Skeletal muscle tissue (tissue), 3 donors: ENCODE measurements at regions not wholly inside any gene's neighbourhood (a gene's known extent, or its start where the extent isn't known, plus 50 kb on each side); places are given as distances from the start of the nearest gene placed in this dataset.
"Not testable (repeated sequence)": the region's sequence is repeated elsewhere in the genome, so short reads cannot be mapped to it uniquely, and the experiment has no call there.

Experiments used
- H3K27ac ChIP-seq: one replicate; pipeline ENCODE4 v1.7.0; 2013; ENCODE audit warnings: mild to moderate bottlenecking, low read depth, low read length, inconsistent platforms
- H3K27me3 ChIP-seq, 3 donors: one replicate each; pipeline ENCODE4 v1.7.0; 2013; ENCODE audit warnings: low read length in 3 of 3; ENCODE audit not compliant: control insufficient read depth in 3 of 3, insufficient read depth in 3 of 3
- H3K36me3 ChIP-seq, 3 donors: one replicate each; pipeline ENCODE4 v1.7.0; 2013; ENCODE audit warnings: low read length in 3 of 3; ENCODE audit not compliant: control insufficient read depth in 3 of 3, insufficient read depth in 3 of 3
- H3K4me1 ChIP-seq, 3 donors: one replicate each; pipeline ENCODE4 v1.7.0; 2013; ENCODE audit warnings: low read length in 3 of 3, mild to moderate bottlenecking in 3 of 3; ENCODE audit not compliant: control insufficient read depth in 3 of 3, insufficient read depth in 3 of 3
- H3K4me3 ChIP-seq, 3 donors: one replicate each; pipeline ENCODE4 v1.7.0; 2013; ENCODE audit warnings: low read length in 3 of 3
- H3K9ac ChIP-seq, 3 donors: one replicate each; pipeline ENCODE4 v1.7.0; 2013; ENCODE audit warnings: low read length in 3 of 3, mild to moderate bottlenecking in 3 of 3, moderate library complexity in 2 of 3, low read depth in 1 of 3
- H3K9me3 ChIP-seq, 3 donors: one replicate each; pipeline ENCODE4 v1.7.0; 2013; ENCODE audit warnings: low read length in 3 of 3; ENCODE audit not compliant: control insufficient read depth in 3 of 3
- donor health status: Osteomylitis.

DNA sequence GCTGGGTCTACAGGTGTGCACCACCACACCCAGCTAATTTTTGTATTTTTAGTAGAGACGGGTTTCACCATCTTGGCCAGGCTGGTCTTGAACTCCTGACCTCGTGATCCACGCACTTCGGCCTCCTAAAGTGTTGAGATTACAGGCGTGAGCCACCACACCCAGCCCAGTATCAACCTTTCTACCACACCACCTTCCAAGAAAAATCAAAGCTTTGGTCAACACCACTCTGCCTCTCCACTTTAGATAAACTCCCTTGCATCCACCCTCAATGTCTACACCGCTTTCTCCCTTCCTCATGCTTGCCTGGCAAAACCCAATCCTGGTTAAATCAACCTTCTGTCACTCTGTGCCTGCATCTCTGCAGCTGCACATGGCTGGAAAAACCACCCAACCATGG, 112.2 kb downstream of the TNFAIP3 start:
- not testable (repeated sequence) for H3K4me1 ChIP-seq, H3K36me3 ChIP-seq, H3K27ac ChIP-seq, H3K9ac ChIP-seq, H3K9me3 ChIP-seq, H3K4me3 ChIP-seq, H3K27me3 ChIP-seq

DNA sequence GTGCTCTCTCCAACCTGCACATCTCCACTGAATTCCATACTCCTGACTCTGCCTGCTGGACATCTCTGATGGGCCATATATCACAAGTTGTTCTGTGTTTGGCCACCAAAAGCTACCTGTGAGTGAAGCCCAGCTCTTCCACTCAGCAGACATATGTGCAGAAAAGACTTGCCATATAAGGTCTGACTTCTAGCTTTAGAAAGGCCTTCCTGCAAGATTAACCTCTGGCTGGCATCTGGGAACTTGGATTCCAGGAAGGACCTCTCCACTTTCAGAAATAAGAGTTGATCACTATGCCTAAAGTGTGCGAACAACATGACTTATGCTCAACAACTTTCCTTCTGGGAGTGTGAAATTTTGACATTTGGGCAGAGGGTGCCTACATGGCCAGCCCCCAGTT, 113.7 kb downstream of the TNFAIP3 start:
- H3K36me3 ChIP-seq = no peaks in the 10 kb centered on the region
- H3K4me3 ChIP-seq = no peak overlapping the region
- no peaks in the 10 kb centered on the region for H3K9me3 ChIP-seq
- H3K4me1 ChIP-seq = peaks cover 0 to 2% (median 0%) of the 10 kb centered on the region in 3 donors
- H3K9ac ChIP-seq = no peak overlapping the region
- no peak overlapping the region for H3K27ac ChIP-seq
- H3K27me3 ChIP-seq = no peaks in the 10 kb centered on the region

DNA sequence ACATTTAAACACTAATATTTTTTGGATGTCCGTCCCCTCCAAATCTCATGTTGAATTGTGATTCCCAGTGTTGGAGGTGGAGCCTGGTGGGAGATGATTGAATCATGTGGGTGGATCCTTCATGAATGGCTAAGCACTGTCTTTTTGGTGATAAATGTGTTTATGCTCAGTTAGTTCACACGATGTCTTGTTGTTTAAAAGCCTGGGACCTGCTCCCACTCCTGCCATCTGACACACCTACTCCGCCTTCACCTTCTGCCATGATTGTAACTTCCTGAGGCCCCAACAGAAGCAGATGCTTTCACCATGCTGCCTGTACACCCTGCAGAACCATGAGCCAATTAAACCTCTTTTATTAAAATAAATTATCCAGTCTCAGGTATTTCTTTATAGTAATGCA, 114.7 kb downstream of the TNFAIP3 start:
- no peaks in the 10 kb centered on the region for H3K9me3 ChIP-seq
- no peaks in the 10 kb centered on the region for H3K36me3 ChIP-seq
- no peak overlapping the region for H3K27ac ChIP-seq
- H3K4me3 ChIP-seq = no peak overlapping the region
- no peak overlapping the region for H3K9ac ChIP-seq
- no peaks in the 10 kb centered on the region for H3K27me3 ChIP-seq
- peaks cover 0 to 2% (median 0%) of the 10 kb centered on the region in 3 donors for H3K4me1 ChIP-seq

DNA sequence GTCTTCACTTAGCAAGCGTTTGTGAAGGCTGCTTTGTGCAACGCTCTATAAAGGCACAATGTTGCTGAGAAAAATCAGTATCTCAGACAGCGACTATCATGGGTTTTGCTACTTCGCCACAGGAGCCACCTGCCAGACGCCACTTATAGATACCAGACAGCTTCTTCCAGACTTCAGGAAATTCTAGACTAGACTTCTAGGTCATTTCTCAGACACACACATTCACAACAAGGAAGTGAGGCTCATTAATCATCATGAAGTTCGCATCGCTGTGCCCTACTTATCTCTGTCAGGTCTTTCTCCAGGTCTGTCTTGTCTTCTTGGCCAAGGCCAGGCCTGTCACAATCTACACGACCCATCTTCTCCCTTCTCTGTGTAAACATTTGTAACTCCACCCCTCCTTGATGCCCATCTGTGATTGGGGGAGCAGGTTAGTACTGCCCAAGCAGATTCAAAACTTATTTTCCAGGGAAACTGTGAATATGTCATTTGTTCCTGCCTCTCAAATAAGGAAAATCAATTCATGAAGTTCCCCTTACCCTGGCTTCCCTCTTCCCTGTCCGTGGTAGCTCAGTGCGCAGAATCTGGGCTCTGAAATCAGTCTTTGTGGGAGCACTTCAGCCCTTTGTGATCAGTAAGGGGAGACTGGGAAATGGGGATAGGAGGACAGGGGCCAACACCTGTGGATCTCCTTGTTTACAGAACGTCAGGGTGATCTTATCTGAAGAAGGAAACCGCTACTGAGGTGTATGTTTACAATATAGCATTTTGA, 115.5 kb downstream of the TNFAIP3 start:
- Histone ChIP-seq H3K9me3 (no peaks in the 10 kb centered on the region), H3K4me3 (no peak overlapping the region), H3K4me1 (peaks cover 0 to 2% (median 0%) of the 10 kb centered on the region in 3 donors), H3K27ac (no peak overlapping the region), H3K36me3 (no peaks in the 10 kb centered on the region), H3K9ac (no peak overlapping the region), H3K27me3 (no peaks in the 10 kb centered on the region)

DNA sequence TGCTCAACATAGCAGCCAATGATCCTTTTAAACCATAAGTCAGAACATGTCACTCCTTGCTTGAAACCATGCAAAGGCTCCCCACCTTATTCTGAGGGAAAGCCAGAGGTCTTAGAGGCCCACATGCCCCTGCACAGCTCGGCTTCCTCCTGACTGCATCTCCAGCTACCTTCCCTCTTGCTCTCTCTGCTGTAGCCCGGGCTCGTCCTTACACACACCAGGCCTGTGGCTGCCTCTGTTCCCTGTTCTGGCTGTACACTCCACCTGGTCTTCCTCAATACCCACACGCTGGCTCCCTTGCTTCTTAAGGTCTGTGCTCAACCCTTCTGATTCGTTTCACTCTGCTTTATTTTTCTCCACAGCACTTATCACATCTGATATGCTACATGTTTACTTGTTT, 116.2 kb downstream of the TNFAIP3 start:
- no peaks in the 10 kb centered on the region for H3K27me3 ChIP-seq

DNA sequence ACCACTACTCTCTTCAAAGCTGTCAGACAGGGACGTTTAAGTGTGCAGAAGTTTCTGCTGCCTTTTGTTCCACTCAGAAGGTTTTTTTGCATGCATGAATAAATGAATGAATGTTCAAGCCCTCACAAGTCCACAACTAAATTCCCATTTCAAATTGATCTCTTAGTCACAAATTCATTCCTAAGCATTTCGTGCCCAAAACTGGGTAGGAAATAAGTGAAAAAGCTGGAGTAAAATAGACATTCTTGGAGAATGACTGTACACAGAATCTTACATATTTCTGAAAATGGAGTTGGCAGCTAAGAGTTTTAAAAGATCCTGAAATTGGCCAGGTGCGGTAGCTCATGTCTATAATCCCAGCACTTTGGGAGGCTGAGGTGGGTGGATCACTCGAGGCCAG, 117.6 kb downstream of the PERP start:
- H3K27me3 ChIP-seq = no peaks in the 10 kb centered on the region

More for the DNA sequence above, 116.2 kb downstream of the TNFAIP3 start:
- Histone ChIP-seq H3K4me3 (no peak overlapping the region), H3K9me3 (no peaks in the 10 kb centered on the region), H3K4me1 (peaks cover 0 to 2% (median 0%) of the 10 kb centered on the region in 3 donors), H3K36me3 (no peaks in the 10 kb centered on the region), H3K9ac (no peak overlapping the region), H3K27ac (no peak overlapping the region)

DNA sequence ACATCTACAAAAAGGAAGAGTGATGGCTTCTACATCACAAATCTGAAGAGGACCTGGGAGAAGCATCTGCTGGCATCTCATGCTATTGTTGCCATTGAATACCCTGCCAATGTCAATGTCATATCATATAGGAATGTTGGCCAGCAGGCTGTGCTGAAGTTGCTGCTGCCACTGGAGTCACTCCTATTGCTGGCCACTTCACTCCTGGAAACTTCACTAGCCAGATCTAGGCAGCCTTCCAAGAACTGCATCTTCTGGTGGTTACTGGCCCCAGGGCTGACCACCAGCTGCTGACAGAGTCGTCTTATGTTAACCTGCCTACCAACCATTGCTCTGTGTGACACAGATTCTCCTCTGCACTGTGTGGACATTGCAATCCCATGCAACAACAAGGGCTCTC, 111.8 kb downstream of the PERP start:
- no peaks in the 10 kb centered on the region for H3K27me3 ChIP-seq
- no peak overlapping the region for H3K27ac ChIP-seq
- H3K4me3 ChIP-seq = no peak overlapping the region
- no peaks in the 10 kb centered on the region for H3K36me3 ChIP-seq
- H3K9ac ChIP-seq = no peak overlapping the region
- no peaks in the 10 kb centered on the region for H3K4me1 ChIP-seq
- no peaks in the 10 kb centered on the region for H3K9me3 ChIP-seq

More for the DNA sequence above, 117.6 kb downstream of the PERP start:
- H3K4me1 ChIP-seq = no peaks in the 10 kb centered on the region
- no peaks in the 10 kb centered on the region for H3K9me3 ChIP-seq
- H3K27ac ChIP-seq = no peak overlapping the region
- H3K36me3 ChIP-seq = no peaks in the 10 kb centered on the region
- H3K4me3 ChIP-seq = no peak overlapping the region
- H3K9ac ChIP-seq = no peak overlapping the region

DNA sequence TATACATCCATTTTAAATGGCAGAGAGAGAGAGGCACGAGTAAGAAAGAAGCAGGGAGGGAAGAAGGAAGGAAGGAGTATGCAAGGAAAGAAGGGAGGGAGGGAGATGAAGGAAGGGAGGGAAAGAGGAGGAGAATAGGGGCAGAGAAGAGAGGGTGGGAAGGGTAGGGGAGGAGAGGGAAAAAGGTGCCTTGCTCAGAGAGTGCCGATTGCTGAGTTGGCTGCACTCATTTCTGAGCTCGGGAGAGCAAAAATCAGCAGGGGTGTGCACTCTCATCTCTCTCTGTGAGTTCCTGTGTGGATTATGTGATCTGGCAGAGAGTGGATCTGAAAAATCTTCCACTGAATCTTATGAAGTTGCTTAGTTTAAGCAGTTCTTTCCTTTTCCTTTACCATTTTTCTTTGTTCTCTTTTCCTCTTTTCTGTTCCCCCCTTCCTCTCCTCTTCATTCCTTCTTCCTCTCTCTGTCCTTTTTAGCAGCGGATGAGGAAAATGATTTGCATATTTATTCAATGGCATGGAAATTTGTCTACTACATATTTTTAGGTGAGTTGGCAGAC, 108.7 kb downstream of the PERP start:
- H3K27ac ChIP-seq = no peak overlapping the region
- no peaks in the 10 kb centered on the region for H3K4me1 ChIP-seq
- no peaks in the 10 kb centered on the region for H3K9me3 ChIP-seq
- H3K9ac ChIP-seq = no peak overlapping the region
- H3K27me3 ChIP-seq = no peaks in the 10 kb centered on the region
- H3K36me3 ChIP-seq = no peaks in the 10 kb centered on the region
- no peak overlapping the region for H3K4me3 ChIP-seq

DNA sequence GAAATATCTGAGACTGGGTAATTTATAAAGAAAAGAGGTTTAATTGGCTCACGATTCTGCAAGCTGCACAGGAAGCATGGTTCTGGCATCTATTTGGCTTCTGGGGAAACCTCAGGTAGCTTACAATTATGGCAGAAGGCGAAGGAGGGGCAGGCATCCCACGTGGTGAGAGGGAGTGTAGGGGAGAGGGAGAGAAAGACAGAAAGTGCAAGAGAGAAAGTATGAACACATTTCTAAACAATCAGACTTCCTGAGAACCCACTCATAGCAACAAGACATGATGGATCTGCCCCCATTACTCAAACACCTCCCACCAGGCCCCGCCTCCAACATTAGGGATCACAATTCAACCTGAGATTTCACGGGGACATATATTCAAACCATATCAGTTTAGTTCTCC, 107.4 kb downstream of the PERP start:
- Histone ChIP-seq H3K27ac (no peak overlapping the region), H3K27me3 (no peaks in the 10 kb centered on the region), H3K9ac (no peak overlapping the region), H3K36me3 (no peaks in the 10 kb centered on the region), H3K4me1 (no peaks in the 10 kb centered on the region), H3K9me3 (no peaks in the 10 kb centered on the region), H3K4me3 (no peak overlapping the region)

DNA sequence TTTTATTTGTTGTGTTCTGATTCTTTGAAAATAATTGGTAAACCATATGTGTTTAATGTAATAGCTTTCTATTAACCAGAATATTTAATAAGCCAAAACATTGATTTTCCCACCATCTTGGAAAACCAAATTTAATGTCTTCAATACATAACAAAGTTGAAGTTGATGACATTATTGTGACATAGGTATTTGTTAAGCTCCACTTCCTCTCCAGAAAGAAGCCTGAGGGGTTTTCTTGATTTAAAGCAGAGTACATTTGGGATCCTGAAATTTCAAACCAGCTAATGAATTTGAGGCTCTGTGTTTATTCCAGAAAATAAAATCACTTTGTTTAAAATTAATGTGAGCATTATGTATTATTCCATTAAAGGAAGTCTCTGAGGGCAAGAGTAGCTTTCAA, 106.3 kb downstream of the PERP start:
- Histone ChIP-seq H3K9me3 (no peaks in the 10 kb centered on the region), H3K4me3 (no peak overlapping the region), H3K4me1 (no peaks in the 10 kb centered on the region), H3K27ac (no peak overlapping the region), H3K9ac (no peak overlapping the region), H3K36me3 (no peaks in the 10 kb centered on the region), H3K27me3 (no peaks in the 10 kb centered on the region)
